ENCODE measurements at regions not wholly inside any gene's neighbourhood (a gene's known extent, or its start where the extent isn't known, plus 50 kb on each side); places are given as distances from the start of the nearest gene placed in this dataset.

DNA sequence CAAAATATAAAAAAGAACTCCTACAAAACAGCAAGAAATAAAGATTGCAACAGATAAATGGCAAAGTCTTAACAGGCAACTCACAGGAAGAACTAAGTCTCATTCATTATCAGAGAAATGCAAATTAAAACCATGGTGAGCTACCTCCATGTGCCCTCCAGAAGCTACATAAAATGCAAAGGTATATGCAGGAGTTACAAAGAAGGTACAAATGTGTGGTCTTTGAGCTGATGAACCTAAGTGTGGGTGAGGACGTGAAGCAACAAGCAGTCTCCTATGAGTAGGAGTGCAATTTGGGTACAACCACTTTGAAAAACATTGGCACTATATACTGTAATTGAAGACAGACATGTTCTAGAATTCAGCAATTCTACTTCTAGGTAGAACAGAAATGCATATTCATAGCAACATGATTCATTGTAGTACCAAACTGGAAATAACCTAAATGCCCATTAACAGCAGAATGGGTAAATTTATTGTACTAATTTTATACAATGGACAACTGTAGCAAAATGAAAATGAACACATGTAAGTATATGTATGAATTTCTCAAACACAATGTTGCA, 61.6 kb upstream of the KCNMA1 start:
- Histone ChIP-seq H3F3A (ENCODE audit: insufficient read depth) (peaks cover 10% of the 10 kb centered on the region), H3K4me2 (ENCODE audit: unreplicated experiment) (no peak overlapping the region), H3K9me2 (ENCODE audit: insufficient read depth) (no peaks in the 10 kb centered on the region), H3K36me3 (ENCODE audit: low read depth) (no peaks in the 10 kb centered on the region), H2AFZ (no peak overlapping the region), H3K27ac (no peak overlapping the region), H3K79me2 (ENCODE audit: insufficient read depth) (no peaks in the 10 kb centered on the region), H3K9ac (no peak overlapping the region), H3K4me3 (no peak overlapping the region), H3K27me3 (replicated peaks; ENCODE audit: insufficient read depth) (no peaks in the 10 kb centered on the region), H4K20me1 (ENCODE audit: insufficient read depth) (no peaks in the 10 kb centered on the region), H3K9me3 (ENCODE audit: low read depth) (no peaks in the 10 kb centered on the region), H3K4me1 (ENCODE audit: insufficient read depth) (peaks cover 10% of the 10 kb centered on the region)
- in situ Hi-C loops (cut with MboI), result no loop called here
- WGBS, 2 experiments (ENCODE audit: low coverage in 1 of 2, low lambda C conversion rate in 2 of 2, missing lambda C conversion rate in 2 of 2), result 43 to 44% methylated on average over 1 of the region's 1 CpG
- TF ChIP-seq EZH2 (IDR thresholded peaks at IDR 0.05; ENCODE audit: insufficient read depth, poor library complexity, severe bottlenecking) (no peak), EZH2phosphoT487 (IDR thresholded peaks at IDR 0.05; ENCODE audit: insufficient read depth, low read depth) (no peak)
- no peak for DNase-seq

DNA sequence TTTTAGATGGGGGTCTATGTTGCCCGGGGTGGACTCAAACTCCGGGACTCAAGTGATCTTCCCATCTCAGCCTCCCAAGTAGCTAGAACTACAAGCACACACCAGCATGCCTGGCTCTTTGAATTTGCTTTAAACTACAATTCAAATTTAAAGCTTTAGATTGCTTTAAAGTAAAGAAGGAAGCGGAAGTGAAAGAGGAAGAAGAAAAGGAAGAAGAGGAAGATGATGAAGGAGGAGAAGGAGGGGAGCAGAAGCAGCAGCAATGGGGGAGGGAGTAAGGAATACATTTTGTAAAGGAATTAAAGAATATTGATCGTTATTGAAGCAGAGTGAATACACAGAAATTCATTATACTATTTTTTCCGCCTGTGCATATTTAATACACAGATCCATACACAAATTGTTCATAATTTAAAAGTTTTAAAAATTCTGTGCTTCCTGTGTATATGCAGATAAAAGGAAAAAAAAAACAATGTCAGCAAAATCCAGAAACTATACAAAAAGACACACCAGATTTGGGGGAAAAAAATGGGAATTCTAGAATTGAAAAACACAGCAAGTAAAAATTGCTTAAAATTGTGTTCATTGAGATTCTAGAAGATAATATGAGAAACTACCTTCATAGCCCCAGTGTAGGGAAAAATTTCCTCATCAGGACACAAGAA, 60.8 kb upstream of the KCNMA1 start:
- Histone ChIP-seq H3K79me2 (ENCODE audit: insufficient read depth) (no peaks in the 10 kb centered on the region), H3K4me1 (ENCODE audit: insufficient read depth) (peaks cover 10% of the 10 kb centered on the region), H3K27ac (no peak overlapping the region), H3K36me3 (ENCODE audit: low read depth) (no peaks in the 10 kb centered on the region), H2AFZ (no peak overlapping the region), H3K27me3 (replicated peaks; ENCODE audit: insufficient read depth) (no peaks in the 10 kb centered on the region), H3K9me3 (ENCODE audit: low read depth) (no peaks in the 10 kb centered on the region), H3F3A (ENCODE audit: insufficient read depth) (peaks cover 10% of the 10 kb centered on the region), H3K4me2 (ENCODE audit: unreplicated experiment) (no peak overlapping the region), H4K20me1 (ENCODE audit: insufficient read depth) (no peaks in the 10 kb centered on the region), H3K9me2 (ENCODE audit: insufficient read depth) (no peaks in the 10 kb centered on the region), H3K4me3 (no peak overlapping the region), H3K9ac (no peak overlapping the region)
- in situ Hi-C loops (cut with MboI), result no loop called here
- TF ChIP-seq EZH2phosphoT487 (IDR thresholded peaks at IDR 0.05; ENCODE audit: insufficient read depth, low read depth) (no peak), EZH2 (IDR thresholded peaks at IDR 0.05; ENCODE audit: insufficient read depth, poor library complexity, severe bottlenecking) (no peak)
- 81 to 87% methylated on average over 5 of the region's 5 CpGs for WGBS, 2 experiments (ENCODE audit: low coverage in 1 of 2, low lambda C conversion rate in 2 of 2, missing lambda C conversion rate in 2 of 2)
- DNase-seq, result no peak

DNA sequence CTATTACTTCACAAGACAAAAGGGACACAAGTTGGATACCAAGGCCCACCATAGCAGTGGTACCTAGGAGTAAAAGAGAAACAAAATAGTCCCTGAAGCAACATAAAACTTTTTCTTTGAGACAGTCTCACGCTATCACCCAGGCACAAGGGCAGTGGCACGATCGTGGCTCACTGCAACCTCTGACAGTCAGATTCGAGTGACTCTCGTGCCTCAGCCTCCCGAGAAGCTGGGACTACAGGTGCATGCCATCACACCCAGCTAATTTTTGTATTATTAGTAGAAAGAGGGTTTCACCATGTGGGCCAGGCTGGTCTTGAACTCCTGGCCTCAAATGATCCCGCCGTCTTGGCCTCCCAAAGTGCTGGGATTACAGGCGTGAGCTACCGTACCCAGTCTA, 59.0 kb upstream of the KCNMA1 start:
- no peak overlapping the region for H2AFZ ChIP-seq
- H3K9me3 ChIP-seq (ENCODE audit: low read depth), result no peaks in the 10 kb centered on the region
- H3K27ac ChIP-seq, result no peak overlapping the region
- H3K4me3 ChIP-seq, result no peak overlapping the region
- H3K79me2 ChIP-seq (ENCODE audit: insufficient read depth), result no peaks in the 10 kb centered on the region
- WGBS, 2 experiments (ENCODE audit: low coverage in 1 of 2, low lambda C conversion rate in 2 of 2, missing lambda C conversion rate in 2 of 2), result 85 to 86% methylated on average over 10 of the region's 10 CpGs
- peaks cover 4% of the 10 kb centered on the region for H3K4me1 ChIP-seq (ENCODE audit: insufficient read depth)
- H3K27me3 ChIP-seq (replicated peaks; ENCODE audit: insufficient read depth), result no peaks in the 10 kb centered on the region
- H3K9ac ChIP-seq, result no peak overlapping the region
- no peaks in the 10 kb centered on the region for H4K20me1 ChIP-seq (ENCODE audit: insufficient read depth)
- no peaks in the 10 kb centered on the region for H3K9me2 ChIP-seq (ENCODE audit: insufficient read depth)
- no peaks in the 10 kb centered on the region for H3F3A ChIP-seq (ENCODE audit: insufficient read depth)
- H3K4me2 ChIP-seq (ENCODE audit: unreplicated experiment), result no peak overlapping the region
- no peaks in the 10 kb centered on the region for H3K36me3 ChIP-seq (ENCODE audit: low read depth)
- no peak for DNase-seq
- no peak for TF ChIP-seq EZH2phosphoT487 (IDR thresholded peaks at IDR 0.05; ENCODE audit: insufficient read depth, low read depth)
- no peak for TF ChIP-seq EZH2 (IDR thresholded peaks at IDR 0.05; ENCODE audit: insufficient read depth, poor library complexity, severe bottlenecking)
- in situ Hi-C loops (cut with MboI), result no loop called here

GRCh38 chr10:77695186-77695585, 57.6 kb upstream of the KCNMA1 start:
- Histone ChIP-seq H3K9me2 (ENCODE audit: insufficient read depth) (no peaks in the 10 kb centered on the region), H3K4me1 (ENCODE audit: insufficient read depth) (peaks cover 4% of the 10 kb centered on the region), H3K27me3 (replicated peaks; ENCODE audit: insufficient read depth) (0 out of 2 replicates have a peak, but pooled peaks cover 4% of the 10 kb centered on the region), H3K4me3 (no peak overlapping the region), H4K20me1 (ENCODE audit: insufficient read depth) (no peaks in the 10 kb centered on the region), H3K27ac (no peak overlapping the region), H3K36me3 (ENCODE audit: low read depth) (no peaks in the 10 kb centered on the region), H2AFZ (no peak overlapping the region), H3K79me2 (ENCODE audit: insufficient read depth) (no peaks in the 10 kb centered on the region), H3F3A (ENCODE audit: insufficient read depth) (no peaks in the 10 kb centered on the region), H3K4me2 (ENCODE audit: unreplicated experiment) (no peak overlapping the region), H3K9me3 (ENCODE audit: low read depth) (no peaks in the 10 kb centered on the region), H3K9ac (no peak overlapping the region)
- no peak for DNase-seq
- WGBS, 2 experiments (ENCODE audit: low coverage in 1 of 2, low lambda C conversion rate in 2 of 2, missing lambda C conversion rate in 2 of 2), result 70 to 95% methylated on average over 1 of the region's 1 CpG
- no peak for TF ChIP-seq EZH2phosphoT487 (IDR thresholded peaks at IDR 0.05; ENCODE audit: insufficient read depth, low read depth)
- TF ChIP-seq EZH2 (IDR thresholded peaks at IDR 0.05; ENCODE audit: insufficient read depth, poor library complexity, severe bottlenecking), result no peak
- in situ Hi-C loops (cut with MboI), result no loop called here
